ENCODE measurements at regions not wholly inside any gene's neighbourhood (a gene's known extent, or its start where the extent isn't known, plus 50 kb on each side); places are given as distances from the start of the nearest gene placed in this dataset.

- no peak for TF ChIP-seq CTCF (IDR thresholded peaks at IDR 0.05; ENCODE audit: low read length)
- TF ChIP-seq EZH2 (IDR thresholded peaks at IDR 0.05; ENCODE audit: borderline replicate concordance, low read length) = no peak
Measured at GRCh38 chr5:8013948-8014710, 145.2 kb downstream of the MTRR start.

Data from OCI-LY1 (cell line).